WTC11 (cell line): ENCODE measurements at regions not wholly inside any gene's neighbourhood (a gene's known extent, or its start where the extent isn't known, plus 50 kb on each side); places are given as distances from the start of the nearest gene placed in this dataset.

ENCODE experiments used
- SP1 ChIP-seq: sonication (generic); formaldehyde crosslinking; conservative IDR thresholded peaks from 2 replicates; pipeline ENCODE4 v1.8.1; 2022; ENCODE audit warnings: missing genetic modification reagents
- ZNF219 ChIP-seq: sonication (generic); formaldehyde crosslinking; IDR thresholded peaks from 2 replicates; pipeline ENCODE4 v1.8.0; 2023; ENCODE audit warnings: missing genetic modification reagents, mild to moderate bottlenecking, borderline replicate concordance
- TF ChIP-seq, protein P1 (sequence below): fragments of 200-600 bp; IDR thresholded peaks from 2 replicates; pipeline ENCODE4 v1.8.0; 2022; ENCODE audit warnings: antibody characterized with exemption
- TF ChIP-seq, protein P2 (sequence below): sonication (generic); formaldehyde crosslinking; IDR thresholded peaks from 2 replicates; pipeline ENCODE4 v1.8.0; 2022; ENCODE audit warnings: mild to moderate bottlenecking, missing genetic modification reagents
- TF ChIP-seq, protein P3 (sequence below): sonication (generic); formaldehyde crosslinking; IDR thresholded peaks from 2 replicates; pipeline ENCODE4 v1.8.1; 2023; ENCODE audit warnings: mild to moderate bottlenecking, missing genetic modification reagents

DNA sequence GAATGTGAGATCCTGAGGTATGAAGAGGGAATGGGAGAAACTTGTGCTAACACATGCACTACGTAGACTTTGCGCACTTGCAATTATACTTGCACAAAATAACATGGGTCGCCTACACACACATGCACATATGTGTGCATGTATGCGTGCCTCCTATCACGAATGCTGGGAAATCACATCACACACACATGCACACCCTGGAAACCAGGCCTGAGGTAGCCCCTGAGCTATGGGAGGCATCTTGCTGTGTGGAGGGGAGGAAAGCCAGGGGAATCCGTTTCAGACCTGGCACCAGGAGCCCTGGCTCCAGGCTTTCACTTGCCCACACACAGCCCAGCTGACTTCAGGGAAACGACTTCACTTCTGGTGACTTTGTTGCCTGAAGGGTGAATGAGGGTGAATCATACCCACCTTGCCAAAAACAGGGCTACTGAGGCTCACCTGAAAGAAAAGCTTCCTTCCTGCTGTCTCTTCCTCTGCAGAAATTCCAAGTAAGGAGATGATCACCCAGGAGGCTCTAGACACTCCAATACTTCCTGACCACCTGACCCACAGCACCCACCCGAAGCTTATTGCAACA is 136.0 kb upstream of the NGF start:
- TF ChIP-seq, protein P1, sequence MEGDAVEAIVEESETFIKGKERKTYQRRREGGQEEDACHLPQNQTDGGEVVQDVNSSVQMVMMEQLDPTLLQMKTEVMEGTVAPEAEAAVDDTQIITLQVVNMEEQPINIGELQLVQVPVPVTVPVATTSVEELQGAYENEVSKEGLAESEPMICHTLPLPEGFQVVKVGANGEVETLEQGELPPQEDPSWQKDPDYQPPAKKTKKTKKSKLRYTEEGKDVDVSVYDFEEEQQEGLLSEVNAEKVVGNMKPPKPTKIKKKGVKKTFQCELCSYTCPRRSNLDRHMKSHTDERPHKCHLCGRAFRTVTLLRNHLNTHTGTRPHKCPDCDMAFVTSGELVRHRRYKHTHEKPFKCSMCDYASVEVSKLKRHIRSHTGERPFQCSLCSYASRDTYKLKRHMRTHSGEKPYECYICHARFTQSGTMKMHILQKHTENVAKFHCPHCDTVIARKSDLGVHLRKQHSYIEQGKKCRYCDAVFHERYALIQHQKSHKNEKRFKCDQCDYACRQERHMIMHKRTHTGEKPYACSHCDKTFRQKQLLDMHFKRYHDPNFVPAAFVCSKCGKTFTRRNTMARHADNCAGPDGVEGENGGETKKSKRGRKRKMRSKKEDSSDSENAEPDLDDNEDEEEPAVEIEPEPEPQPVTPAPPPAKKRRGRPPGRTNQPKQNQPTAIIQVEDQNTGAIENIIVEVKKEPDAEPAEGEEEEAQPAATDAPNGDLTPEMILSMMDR: no peak
- no peak for TF ChIP-seq ZNF219 (CRISPR knock-in tag)
- TF ChIP-seq, protein P2, sequence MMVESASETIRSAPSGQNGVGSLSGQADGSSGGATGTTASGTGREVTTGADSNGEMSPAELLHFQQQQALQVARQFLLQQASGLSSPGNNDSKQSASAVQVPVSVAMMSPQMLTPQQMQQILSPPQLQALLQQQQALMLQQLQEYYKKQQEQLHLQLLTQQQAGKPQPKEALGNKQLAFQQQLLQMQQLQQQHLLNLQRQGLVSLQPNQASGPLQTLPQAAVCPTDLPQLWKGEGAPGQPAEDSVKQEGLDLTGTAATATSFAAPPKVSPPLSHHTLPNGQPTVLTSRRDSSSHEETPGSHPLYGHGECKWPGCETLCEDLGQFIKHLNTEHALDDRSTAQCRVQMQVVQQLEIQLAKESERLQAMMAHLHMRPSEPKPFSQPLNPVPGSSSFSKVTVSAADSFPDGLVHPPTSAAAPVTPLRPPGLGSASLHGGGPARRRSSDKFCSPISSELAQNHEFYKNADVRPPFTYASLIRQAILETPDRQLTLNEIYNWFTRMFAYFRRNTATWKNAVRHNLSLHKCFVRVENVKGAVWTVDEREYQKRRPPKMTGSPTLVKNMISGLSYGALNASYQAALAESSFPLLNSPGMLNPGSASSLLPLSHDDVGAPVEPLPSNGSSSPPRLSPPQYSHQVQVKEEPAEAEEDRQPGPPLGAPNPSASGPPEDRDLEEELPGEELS (CRISPR knock-in tag): no peak
- TF ChIP-seq, protein P3, sequence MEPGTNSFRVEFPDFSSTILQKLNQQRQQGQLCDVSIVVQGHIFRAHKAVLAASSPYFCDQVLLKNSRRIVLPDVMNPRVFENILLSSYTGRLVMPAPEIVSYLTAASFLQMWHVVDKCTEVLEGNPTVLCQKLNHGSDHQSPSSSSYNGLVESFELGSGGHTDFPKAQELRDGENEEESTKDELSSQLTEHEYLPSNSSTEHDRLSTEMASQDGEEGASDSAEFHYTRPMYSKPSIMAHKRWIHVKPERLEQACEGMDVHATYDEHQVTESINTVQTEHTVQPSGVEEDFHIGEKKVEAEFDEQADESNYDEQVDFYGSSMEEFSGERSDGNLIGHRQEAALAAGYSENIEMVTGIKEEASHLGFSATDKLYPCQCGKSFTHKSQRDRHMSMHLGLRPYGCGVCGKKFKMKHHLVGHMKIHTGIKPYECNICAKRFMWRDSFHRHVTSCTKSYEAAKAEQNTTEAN: no peak
- TF ChIP-seq SP1 (CRISPR knock-in tag): no peak
